Tibial nerve (tissue), 4 donors: ENCODE measurements at regions not wholly inside any gene's neighbourhood (a gene's known extent, or its start where the extent isn't known, plus 50 kb on each side); places are given as distances from the start of the nearest gene placed in this dataset.

ENCODE experiments used
- DNase-seq, 2 donors: peaks; one replicate each; pipeline ENCODE4 v3.0.0-alpha.2; 2019; ENCODE audit warnings: low spot score in 2 of 2
- H3K27ac ChIP-seq, 4 donors: fragments of 200-600 bp; sonication (generic) in 3 of 4; one replicate each; pipeline ENCODE4 v1.5.1; 2017 to 2019; ENCODE audit warnings: mild to moderate bottlenecking in 1 of 4
- H3K27me3 ChIP-seq, 2 donors: fragments of 200-600 bp; sonication (generic) in 1 of 2; one replicate each; pipeline versions ENCODE4 v1.5.1 to v1.6.0; 2017 to 2019
- H3K36me3 ChIP-seq, 3 donors: fragments of 200-600 bp; sonication (generic); one replicate each; pipeline ENCODE4 v1.5.1; 2018 to 2019
- H3K4me1 ChIP-seq, 4 donors: fragments of 200-600 bp; sonication (generic) in 3 of 4; one replicate each; pipeline ENCODE4 v1.5.1; 2017 to 2019
- H3K4me3 ChIP-seq, 4 donors: fragments of 200-600 bp; sonication (generic) in 3 of 4; one replicate each; pipeline ENCODE4 v1.5.1; 2017 to 2019; ENCODE audit warnings: mild to moderate bottlenecking in 1 of 4, moderate library complexity in 1 of 4
- H3K9me3 ChIP-seq, 4 donors: fragments of 200-600 bp; sonication (generic) in 3 of 4; one replicate each; pipeline ENCODE4 v1.5.1; 2017 to 2019
- CTCF ChIP-seq, 5 experiments: fragments of 200-600 bp in 3 of 5; fragments of 450-650 bp in 2 of 5; sonication (generic) in 3 of 5; IDR thresholded peaks; one replicate each; pipeline ENCODE4 v1.5.1; 2016 to 2019; ENCODE audit warnings: antibody characterized with exemption in 5 of 5, mild to moderate bottlenecking in 3 of 5, moderate library complexity in 2 of 5
- EP300 ChIP-seq, 2 donors: sonication (generic); formaldehyde crosslinking; IDR thresholded peaks; one replicate each; pipeline ENCODE4 v1.6.1; 2017; ENCODE audit warnings: antibody characterized with exemption in 2 of 2, mild to moderate bottlenecking in 1 of 2
- POLR2A ChIP-seq, 2 donors: fragments of 450-650 bp; IDR thresholded peaks; one replicate each; pipeline ENCODE4 v1.6.1; 2017; ENCODE audit warnings: antibody characterized with exemption in 2 of 2, mild to moderate bottlenecking in 2 of 2, moderate library complexity in 2 of 2
- WGBS, 2 donors: methylation state at CpG; one replicate each; pipeline ENCODE4 v1.1.5; 2018; 5-methylcytosine and 5-hydroxymethylcytosine counted together

GRCh38 chr2:236761358-236761757 is 191.7 kb downstream of the ACKR3 start:
- Histone ChIP-seq H3K36me3 (no peaks in the 10 kb centered on the region), H3K27me3 (no peaks in the 10 kb centered on the region), H3K9me3 (no peaks in the 10 kb centered on the region), H3K27ac (no peak overlapping the region), H3K4me1 (no peaks in the 10 kb centered on the region), H3K4me3 (no peak overlapping the region)
- no peak for DNase-seq
- 89 to 91% methylated on average over 3 of the region's 3 CpGs for WGBS, 2 donors
- TF ChIP-seq POLR2A (IDR thresholded peaks at IDR 0.05) (no peak), CTCF (IDR thresholded peaks at IDR 0.05) (no peak), EP300 (IDR thresholded peaks at IDR 0.05) (no peak)

- Histone ChIP-seq H3K27ac (no peak overlapping the region), H3K36me3 (no peaks in the 10 kb centered on the region), H3K9me3 (no peaks in the 10 kb centered on the region), H3K4me1 (no peaks in the 10 kb centered on the region), H3K4me3 (no peak overlapping the region), H3K27me3 (no peaks in the 10 kb centered on the region)
- DNase-seq, result no peak
- 83 to 84% methylated on average over 5 of the region's 5 CpGs for WGBS, 2 donors
- no peak for TF ChIP-seq POLR2A (IDR thresholded peaks at IDR 0.05)
- TF ChIP-seq EP300 (IDR thresholded peaks at IDR 0.05), result no peak
- TF ChIP-seq CTCF (IDR thresholded peaks at IDR 0.05), result no peak
These were observed 193.0 kb downstream of the ACKR3 start for GRCh38 chr2:236762628-236763027.

GRCh38 chr2:236763857-236764256 is 194.2 kb downstream of the ACKR3 start:
- no peak for TF ChIP-seq EP300 (IDR thresholded peaks at IDR 0.05)
- no peak for TF ChIP-seq CTCF (IDR thresholded peaks at IDR 0.05)
- no peak for TF ChIP-seq POLR2A (IDR thresholded peaks at IDR 0.05)
- Histone ChIP-seq H3K4me3 (no peak overlapping the region), H3K36me3 (no peaks in the 10 kb centered on the region), H3K9me3 (no peaks in the 10 kb centered on the region), H3K27me3 (no peaks in the 10 kb centered on the region), H3K27ac (no peak overlapping the region), H3K4me1 (no peaks in the 10 kb centered on the region)
- WGBS, 2 donors, result 87 to 91% methylated on average over 6 of the region's 6 CpGs
- DNase-seq, result no peak

GRCh38 chr2:236764716-236765115 is 195.1 kb downstream of the ACKR3 start:
- no peak for DNase-seq
- no peaks in the 10 kb centered on the region for H3K27me3 ChIP-seq
- no peaks in the 10 kb centered on the region for H3K9me3 ChIP-seq
- no peaks in the 10 kb centered on the region for H3K4me1 ChIP-seq
- no peak overlapping the region for H3K4me3 ChIP-seq
- WGBS, 2 donors, result 58 to 85% methylated on average over 2 of the region's 2 CpGs
- TF ChIP-seq POLR2A (IDR thresholded peaks at IDR 0.05), result no peak
- TF ChIP-seq CTCF (IDR thresholded peaks at IDR 0.05), result no peak
- H3K27ac ChIP-seq, result no peak overlapping the region
- no peaks in the 10 kb centered on the region for H3K36me3 ChIP-seq

GRCh38 chr2:236765478-236765877 is 195.9 kb downstream of the ACKR3 start:
- H3K27me3 ChIP-seq, result no peaks in the 10 kb centered on the region

More at GRCh38 chr2:236765478-236765877, 195.9 kb downstream of the ACKR3 start:
- no peak for TF ChIP-seq CTCF (IDR thresholded peaks at IDR 0.05)
- no peak for TF ChIP-seq EP300 (IDR thresholded peaks at IDR 0.05)
- no peak for TF ChIP-seq POLR2A (IDR thresholded peaks at IDR 0.05)
- Histone ChIP-seq H3K27ac (no peak overlapping the region), H3K36me3 (no peaks in the 10 kb centered on the region), H3K4me1 (no peaks in the 10 kb centered on the region), H3K9me3 (no peaks in the 10 kb centered on the region), H3K4me3 (no peak overlapping the region)
- DNase-seq, result no peak
- WGBS, 2 donors, result 69 to 78% methylated on average over 3 of the region's 3 CpGs
